NB4 (cell line): ENCODE measurements at regions not wholly inside any gene's neighbourhood (a gene's known extent, or its start where the extent isn't known, plus 50 kb on each side); places are given as distances from the start of the nearest gene placed in this dataset.
"Not testable (repeated sequence)": the region's sequence is repeated elsewhere in the genome, so short reads cannot be mapped to it uniquely, and the experiment has no call there.

Experiments
- CTCF ChIP-seq: IDR thresholded peaks from one replicate; pipeline ENCODE4 v1.5.1; 2012; ENCODE audit warnings: low read depth, low read length
- MYC ChIP-seq: IDR thresholded peaks from 2 replicates; pipeline ENCODE4 v1.6.1; 2011; ENCODE audit warnings: low read depth, low read length
- POLR2A ChIP-seq: IDR thresholded peaks from 2 replicates; pipeline ENCODE4 v1.6.1; 2011; ENCODE audit warnings: mild to moderate bottlenecking; ENCODE audit not compliant: insufficient read length; ENCODE audit errors: extremely low read depth

- not testable (repeated sequence) for TF ChIP-seq POLR2A, CTCF, MYC
These were observed 348.4 kb downstream of the TAF11L14 start for GRCh38 chr5:17982626-17983025.
